Epidermal melanocyte (primary cell): ENCODE measurements at regions not wholly inside any gene's neighbourhood (a gene's known extent, or its start where the extent isn't known, plus 50 kb on each side); places are given as distances from the start of the nearest gene placed in this dataset.

Experiments
- DNase-seq: peaks from one replicate; pipeline ENCODE4 v3.0.0; 2011; ENCODE audit warnings: low spot score; ENCODE audit not compliant: insufficient read length

GRCh38 chr3:150073031-150073430 lies 102.3 kb upstream of the PFN2 start:
- DNase-seq, result no peak

GRCh38 chr3:150072576-150072975 lies 101.9 kb upstream of the PFN2 start:
- DNase-seq, result no peak

DNA sequence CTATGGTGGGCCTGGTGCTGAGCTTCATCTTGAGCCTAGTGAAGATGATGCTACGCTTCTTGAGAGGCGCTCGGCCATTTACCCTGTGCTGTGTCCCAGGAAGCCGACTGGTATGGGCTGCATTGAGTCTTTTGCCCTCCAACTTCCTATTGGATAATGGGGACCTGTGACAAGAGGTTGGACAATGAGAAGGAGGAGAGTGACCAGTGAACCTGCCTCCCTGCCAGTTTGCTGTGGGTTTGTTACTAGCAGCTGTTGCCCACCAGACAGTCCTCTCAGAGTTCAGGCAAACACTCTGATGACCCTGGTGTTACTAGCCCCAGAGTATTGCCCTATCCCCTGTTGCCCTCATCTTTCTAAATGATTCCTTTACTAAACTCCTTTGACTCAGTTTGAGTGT lies 99.6 kb upstream of the PFN2 start:
- DNase-seq, result no peak

GRCh38 chr3:150069633-150070032 lies 98.9 kb upstream of the PFN2 start:
- DNase-seq, result no peak

- DNase-seq, result no peak
Measured at GRCh38 chr3:150069154-150069527, 98.4 kb upstream of the PFN2 start.

DNA sequence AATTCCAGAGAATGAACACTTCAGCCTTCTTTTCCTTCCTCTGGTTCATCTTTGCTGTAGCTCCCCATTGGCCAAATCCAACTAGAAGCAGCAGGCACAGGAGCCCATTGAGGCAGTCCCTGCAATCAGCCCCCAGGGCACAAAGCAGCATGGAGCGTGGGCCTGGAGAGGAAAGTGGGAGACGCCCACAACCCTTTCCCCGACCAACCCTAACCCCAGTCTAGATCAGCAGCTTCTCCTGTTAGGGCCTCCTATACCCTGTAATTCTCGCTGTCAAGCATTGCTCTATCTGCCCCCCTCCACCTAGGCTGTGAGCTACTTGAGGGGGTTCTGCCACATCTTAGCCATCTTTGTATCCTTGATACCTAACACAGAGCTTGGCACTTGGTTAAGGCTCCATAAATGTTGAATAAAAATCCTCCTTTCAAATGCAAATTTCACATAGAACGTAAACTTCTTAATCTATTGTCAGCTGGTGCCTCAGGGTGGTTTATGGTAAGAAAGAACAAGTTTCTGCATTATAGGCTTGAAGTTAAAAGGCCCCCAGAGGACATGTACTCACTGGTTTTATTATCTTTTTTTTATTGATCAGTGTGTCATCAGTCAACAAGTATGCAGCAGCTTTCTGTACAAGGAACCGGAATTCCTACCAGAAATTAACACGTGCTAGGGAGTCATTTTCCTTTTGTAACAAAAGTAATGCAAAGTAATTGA lies 97.9 kb upstream of the PFN2 start:
- DNase-seq, result no peak

DNA sequence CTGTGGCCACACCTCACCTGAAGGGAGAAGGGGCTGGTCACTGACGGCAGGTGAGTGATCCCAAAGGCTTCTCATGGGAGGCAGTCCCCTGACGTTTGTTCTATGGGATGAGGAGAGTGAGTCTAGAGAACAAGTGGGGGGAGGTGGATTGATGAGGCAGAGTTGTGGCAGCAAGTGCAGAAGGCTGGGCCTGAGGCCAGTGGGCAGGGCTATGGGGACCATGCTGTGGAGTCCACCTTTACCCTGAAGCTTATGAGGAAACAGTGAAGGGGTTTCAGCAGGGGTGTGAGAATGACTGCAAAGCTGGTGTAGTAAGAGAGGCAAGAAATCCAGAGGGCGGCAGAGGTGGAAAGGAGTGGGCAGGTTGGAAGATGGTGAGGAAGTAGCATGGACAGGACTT lies 96.9 kb upstream of the PFN2 start:
- no peak for DNase-seq

DNA sequence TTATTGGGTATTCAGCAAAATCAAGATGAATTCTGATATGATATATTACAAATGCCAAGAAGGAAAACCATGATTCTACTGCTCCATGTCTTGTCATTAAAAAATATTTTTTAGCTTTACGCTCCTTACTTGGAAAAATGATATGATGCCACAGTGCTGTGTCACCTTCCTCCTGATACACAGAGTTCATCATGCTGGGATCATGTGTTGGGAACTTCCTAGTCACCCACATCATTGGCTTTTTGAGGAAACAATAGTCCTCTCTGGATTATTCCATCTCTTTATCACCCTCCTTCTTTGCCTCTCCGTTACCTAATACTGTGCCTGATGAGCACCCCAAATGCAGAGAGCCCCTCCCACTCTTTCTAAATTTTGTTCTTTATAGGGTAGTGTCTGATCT lies 94.3 kb upstream of the PFN2 start:
- DNase-seq, result no peak

GRCh38 chr3:150063237-150063636 lies 92.5 kb upstream of the PFN2 start:
- DNase-seq, result no peak

- DNase-seq, result peak; percentile 66
Measured at GRCh38 chr3:150062492-150062891, 91.8 kb upstream of the PFN2 start.

DNA sequence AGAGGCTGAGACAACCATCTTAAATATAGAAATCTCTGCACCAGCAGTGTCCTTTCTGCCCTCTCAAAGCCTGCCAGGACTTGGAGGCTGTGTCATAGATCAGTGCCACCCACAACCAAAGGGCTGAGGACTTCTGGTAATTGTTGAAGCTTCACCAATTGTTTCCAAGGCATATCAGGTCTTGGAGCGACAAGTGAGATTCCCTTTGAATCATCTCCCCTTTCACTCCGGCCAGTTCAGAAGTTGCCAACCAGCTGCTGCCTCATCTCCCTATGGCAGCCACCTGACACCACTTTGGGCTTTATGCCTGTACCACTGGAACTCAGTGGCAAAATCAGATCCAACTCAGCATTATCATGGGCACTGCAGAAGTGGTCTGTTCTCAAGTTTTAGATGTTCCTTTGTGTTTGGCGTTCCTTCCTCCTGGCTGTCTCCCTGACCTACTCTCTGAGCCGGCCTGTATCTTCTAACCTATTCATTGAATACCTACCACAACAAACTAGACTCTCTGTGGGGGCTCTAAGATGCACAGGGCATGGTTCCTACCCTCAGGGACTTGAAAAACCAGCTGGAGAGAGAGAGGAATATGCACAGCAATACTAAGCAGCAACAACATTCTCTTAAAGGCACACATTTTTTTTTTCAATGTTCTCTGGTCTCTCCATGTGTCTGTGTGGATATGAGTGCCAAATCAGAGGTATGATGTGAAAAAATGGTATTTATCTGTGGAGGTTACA lies 90.8 kb upstream of the PFN2 start:
- DNase-seq, result no peak

- no peak for DNase-seq
Measured at GRCh38 chr3:150059729-150060128, 89.0 kb upstream of the PFN2 start.

- DNase-seq, result no peak
Measured at GRCh38 chr3:150059241-150059640, 88.5 kb upstream of the PFN2 start.

- no peak for DNase-seq
Measured at GRCh38 chr3:150057227-150057626, 86.5 kb upstream of the PFN2 start.

GRCh38 chr3:150055332-150055731 lies 84.6 kb upstream of the PFN2 start:
- DNase-seq, result no peak

- no peak for DNase-seq
Measured at GRCh38 chr3:150054635-150055034, 83.9 kb upstream of the PFN2 start.

- no peak for DNase-seq
Measured at GRCh38 chr3:150050510-150050909, 79.8 kb upstream of the PFN2 start.

- DNase-seq, result no peak
Measured at GRCh38 chr3:150049317-150049716, 78.6 kb upstream of the PFN2 start.

DNA sequence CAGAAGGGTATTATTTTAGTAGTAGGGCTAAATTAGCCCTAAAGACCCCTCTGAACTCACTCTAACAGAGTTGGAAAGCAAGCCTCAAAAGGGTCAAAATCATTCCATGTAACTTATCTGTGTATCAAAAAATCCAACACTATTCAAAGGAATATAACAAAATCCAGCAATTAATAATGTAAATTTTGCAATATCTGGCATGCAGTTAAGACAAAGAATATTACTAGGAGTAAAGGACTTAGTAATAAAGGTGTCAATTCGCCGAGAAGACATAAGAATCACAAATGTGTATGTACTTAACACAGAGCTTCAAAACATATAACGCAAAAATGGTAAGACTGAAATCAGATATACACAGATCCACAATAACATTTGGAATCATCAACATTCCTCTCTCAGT lies 71.2 kb upstream of the PFN2 start:
- no peak for DNase-seq

GRCh38 chr3:150040097-150040496 lies 69.4 kb upstream of the PFN2 start:
- DNase-seq, result no peak

DNA sequence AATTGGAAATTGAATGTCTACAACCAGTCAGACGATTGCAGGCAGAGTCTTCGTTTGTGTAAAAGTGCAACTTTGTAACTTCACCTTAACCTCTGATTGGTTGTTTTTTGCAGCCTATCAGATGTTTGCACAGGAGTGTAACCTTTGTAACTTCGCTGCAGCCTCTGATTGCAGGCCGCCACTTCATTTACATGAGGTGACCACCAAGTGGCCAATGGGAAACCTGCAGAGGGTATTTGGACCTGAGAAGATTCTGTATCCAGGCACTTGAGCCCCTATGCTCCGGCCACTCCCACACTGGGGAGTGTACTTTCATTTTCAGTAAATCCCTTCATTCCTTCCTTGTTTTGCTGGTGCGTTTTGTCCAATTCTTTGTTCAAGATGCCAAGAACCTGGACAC lies 68.1 kb upstream of the PFN2 start:
- no peak for DNase-seq

- no peak for DNase-seq
Measured at GRCh38 chr3:150036780-150037179, 66.1 kb upstream of the PFN2 start.

DNA sequence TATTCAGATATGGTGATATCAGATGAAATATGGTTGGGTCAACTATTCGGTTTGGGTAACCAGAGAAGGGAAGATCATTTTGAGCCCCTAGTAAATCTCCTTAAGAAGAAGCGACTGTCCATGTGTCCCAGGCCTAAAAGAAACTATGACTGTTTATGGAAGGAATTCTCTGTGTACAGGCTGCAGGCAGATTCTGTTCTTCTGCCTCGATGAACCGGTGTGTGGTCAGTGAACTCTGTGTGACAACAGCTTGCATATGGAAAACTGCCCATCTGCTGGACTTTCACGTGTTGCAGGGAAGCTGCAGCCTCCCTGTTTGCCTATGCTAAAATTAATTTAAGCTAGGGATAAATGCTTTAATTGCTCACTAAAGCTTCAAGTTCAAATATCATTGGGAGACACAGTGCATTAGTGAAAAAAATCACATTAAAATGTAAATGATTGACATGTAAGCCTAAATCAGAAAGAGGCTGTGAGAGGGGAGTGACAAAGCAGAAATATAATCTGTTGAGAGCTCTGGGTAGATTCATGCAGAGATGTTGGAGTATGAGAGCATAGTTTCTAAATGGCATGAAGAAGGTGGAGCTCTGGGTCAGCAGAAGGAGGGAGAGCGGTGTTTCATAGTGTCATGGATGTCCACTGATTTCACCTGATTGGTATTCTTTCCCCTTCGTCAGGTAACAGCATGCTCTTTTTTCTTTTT lies 65.4 kb upstream of the PFN2 start:
- DNase-seq, result no peak
